ENCODE measurements at regions not wholly inside any gene's neighbourhood (a gene's known extent, or its start where the extent isn't known, plus 50 kb on each side); places are given as distances from the start of the nearest gene placed in this dataset.

GRCh38 chr17:27384261-27384701 is 72.0 kb upstream of the KSR1 start:
- TF ChIP-seq POLR2A (IDR thresholded peaks at IDR 0.05; ENCODE audit: borderline replicate concordance, extremely low read depth, insufficient read depth, insufficient read length), result no peak
- no peak for TF ChIP-seq CTCF (IDR thresholded peaks at IDR 0.05 in 2 of 3, conservative IDR thresholded peaks at IDR 0.05 in 1 of 3; ENCODE audit: borderline replicate concordance in 1 of 3, insufficient read depth in 1 of 3, low read depth in 2 of 3, low read length in 2 of 3)
- no peak for TF ChIP-seq EZH2 (IDR thresholded peaks at IDR 0.05)

All from HCT116 (cell line).